RWPE1 (cell line): ENCODE measurements at regions not wholly inside any gene's neighbourhood (a gene's known extent, or its start where the extent isn't known, plus 50 kb on each side); places are given as distances from the start of the nearest gene placed in this dataset.

Experiments used
- CTCF ChIA-PET: fragments of 350-600 bp; sonication (Branson Sonifier 250); formaldehyde crosslinking; extraction: SDS; loops from one replicate; lab custom pipeline; 2021; lab: Yijun Ruan, JAX
- POLR2A ChIA-PET: fragments of 400-600 bp; formaldehyde crosslinking; extraction: SDS; loops from one replicate; lab custom pipeline; 2020; ENCODE audit warnings: antibody characterized with exemption; ENCODE audit not compliant: low non-redundant PET; lab: Yijun Ruan, JAX
- DNase-seq: peaks from one replicate; pipeline ENCODE4 v3.0.0; 2012; ENCODE audit warnings: low spot score
- H3K27ac ChIP-seq: fragments of 450-650 bp; 2 replicates; pipeline ENCODE4 v1.5.1; 2017
- TF ChIP-seq, protein P1 (sequence below): fragments of 450-650 bp; conservative IDR thresholded peaks from 2 replicates; pipeline ENCODE4 v1.5.1; 2017; ENCODE audit warnings: low read depth, mild to moderate bottlenecking

- CTCF ChIA-PET: no interaction called here
- no peak for DNase-seq
- TF ChIP-seq, protein P1, sequence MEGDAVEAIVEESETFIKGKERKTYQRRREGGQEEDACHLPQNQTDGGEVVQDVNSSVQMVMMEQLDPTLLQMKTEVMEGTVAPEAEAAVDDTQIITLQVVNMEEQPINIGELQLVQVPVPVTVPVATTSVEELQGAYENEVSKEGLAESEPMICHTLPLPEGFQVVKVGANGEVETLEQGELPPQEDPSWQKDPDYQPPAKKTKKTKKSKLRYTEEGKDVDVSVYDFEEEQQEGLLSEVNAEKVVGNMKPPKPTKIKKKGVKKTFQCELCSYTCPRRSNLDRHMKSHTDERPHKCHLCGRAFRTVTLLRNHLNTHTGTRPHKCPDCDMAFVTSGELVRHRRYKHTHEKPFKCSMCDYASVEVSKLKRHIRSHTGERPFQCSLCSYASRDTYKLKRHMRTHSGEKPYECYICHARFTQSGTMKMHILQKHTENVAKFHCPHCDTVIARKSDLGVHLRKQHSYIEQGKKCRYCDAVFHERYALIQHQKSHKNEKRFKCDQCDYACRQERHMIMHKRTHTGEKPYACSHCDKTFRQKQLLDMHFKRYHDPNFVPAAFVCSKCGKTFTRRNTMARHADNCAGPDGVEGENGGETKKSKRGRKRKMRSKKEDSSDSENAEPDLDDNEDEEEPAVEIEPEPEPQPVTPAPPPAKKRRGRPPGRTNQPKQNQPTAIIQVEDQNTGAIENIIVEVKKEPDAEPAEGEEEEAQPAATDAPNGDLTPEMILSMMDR: no peak
- H3K27ac ChIP-seq: no peak overlapping the region
- POLR2A ChIA-PET: no interaction called here
Observed at GRCh38 chr14:80080601-80081000, 130.7 kb downstream of the DIO2 start.

GRCh38 chr14:80078501-80078900 lies 132.8 kb downstream of the DIO2 start:
- H3K27ac ChIP-seq: no peak overlapping the region
- DNase-seq: no peak
- TF ChIP-seq, protein P1: no peak
- ChIA-PET CTCF (no interaction called here), POLR2A (no interaction called here)

DNA sequence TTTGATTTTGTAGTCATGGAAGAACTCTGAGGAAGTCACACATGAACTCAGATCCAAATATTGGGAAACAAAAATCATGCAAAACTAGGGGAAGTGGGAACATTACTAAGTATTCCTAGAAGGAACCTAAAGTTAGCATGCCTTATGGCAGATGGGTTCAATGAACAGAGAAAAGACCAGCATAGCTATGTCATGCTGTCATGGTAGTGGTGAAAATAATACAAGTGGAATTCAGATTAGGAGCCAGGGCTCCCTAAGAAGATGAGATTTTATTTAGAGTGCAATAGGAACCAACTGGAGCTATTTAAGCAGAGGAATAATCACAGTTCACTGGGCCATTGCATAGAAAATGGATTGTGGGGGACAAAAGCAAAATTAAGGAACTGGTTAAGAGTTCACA lies 134.0 kb downstream of the DIO2 start:
- TF ChIP-seq, protein P1: no peak
- no peak overlapping the region for H3K27ac ChIP-seq
- POLR2A ChIA-PET: no interaction called here
- DNase-seq: no peak
- CTCF ChIA-PET: no interaction called here

- POLR2A ChIA-PET: no interaction called here
- DNase-seq: no peak
- H3K27ac ChIP-seq: no peak overlapping the region
- CTCF ChIA-PET: interaction anchor here (0.6 to 0.7 kb wide), 2 partner anchors 250 to 324 kb away, joined by 3 read pairs; no protein-coding TSS in a partner anchor
- TF ChIP-seq, protein P1: no peak
Observed at GRCh38 chr14:80074900-80075574, 136.3 kb downstream of the DIO2 start.

- ChIA-PET CTCF (interaction anchor here (0.7 kb wide), 1 partner anchor 791 kb away, joined by 3 read pairs; no protein-coding TSS in a partner anchor), POLR2A (no interaction called here)
- H3K27ac ChIP-seq: no peak overlapping the region
- DNase-seq: no peak
- TF ChIP-seq, protein P1: no peak
Observed at GRCh38 chr14:80059041-80059440, 152.3 kb downstream of the DIO2 start.

DNA sequence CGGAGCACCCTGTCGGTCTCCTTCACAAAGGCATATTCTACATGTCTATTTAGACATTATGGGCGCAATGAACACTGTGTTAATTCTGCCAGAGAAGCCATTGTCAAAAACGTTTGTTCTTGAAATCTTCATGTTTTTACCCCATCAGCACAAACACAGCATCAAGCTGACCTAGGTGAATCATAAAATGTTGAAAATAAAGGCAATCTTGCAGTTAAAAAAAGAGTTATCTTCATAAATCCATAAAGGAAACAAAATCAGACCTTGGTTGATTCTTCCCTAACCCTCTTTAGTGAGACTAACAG lies 154.9 kb downstream of the DIO2 start:
- no peak overlapping the region for H3K27ac ChIP-seq
- DNase-seq: no peak
- POLR2A ChIA-PET: no interaction called here
- TF ChIP-seq, protein P1: peak; percentile 21
- CTCF ChIA-PET: interaction anchor here (0.5 to 1.5 kb wide), 8 partner anchors 64 to 1148 kb away, joined by 3 to 5 read pairs (median 3); no protein-coding TSS in a partner anchor
